ENCODE measurements at regions not wholly inside any gene's neighbourhood (a gene's known extent, or its start where the extent isn't known, plus 50 kb on each side); places are given as distances from the start of the nearest gene placed in this dataset.

DNA sequence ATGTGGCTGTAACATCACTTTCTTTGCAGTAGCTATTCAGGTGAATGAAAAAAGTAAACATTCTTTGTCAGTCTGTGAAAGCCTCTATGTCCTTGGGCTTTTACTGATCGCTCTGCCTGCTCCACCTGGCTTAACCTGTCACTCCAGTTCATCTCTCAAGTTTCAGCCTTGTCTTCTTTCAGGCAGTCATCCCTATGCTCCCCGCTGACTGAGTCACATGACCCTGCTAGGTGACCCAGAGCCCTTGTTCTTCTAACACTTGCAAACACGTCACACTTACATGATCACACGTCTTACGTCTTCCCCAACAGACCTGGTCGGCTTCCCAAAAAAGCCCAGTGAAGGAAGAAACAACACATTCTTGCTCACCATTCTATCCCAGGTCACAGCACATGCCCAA, 499.3 kb upstream of the TENM4 start:
- TF ChIP-seq, protein P1, sequence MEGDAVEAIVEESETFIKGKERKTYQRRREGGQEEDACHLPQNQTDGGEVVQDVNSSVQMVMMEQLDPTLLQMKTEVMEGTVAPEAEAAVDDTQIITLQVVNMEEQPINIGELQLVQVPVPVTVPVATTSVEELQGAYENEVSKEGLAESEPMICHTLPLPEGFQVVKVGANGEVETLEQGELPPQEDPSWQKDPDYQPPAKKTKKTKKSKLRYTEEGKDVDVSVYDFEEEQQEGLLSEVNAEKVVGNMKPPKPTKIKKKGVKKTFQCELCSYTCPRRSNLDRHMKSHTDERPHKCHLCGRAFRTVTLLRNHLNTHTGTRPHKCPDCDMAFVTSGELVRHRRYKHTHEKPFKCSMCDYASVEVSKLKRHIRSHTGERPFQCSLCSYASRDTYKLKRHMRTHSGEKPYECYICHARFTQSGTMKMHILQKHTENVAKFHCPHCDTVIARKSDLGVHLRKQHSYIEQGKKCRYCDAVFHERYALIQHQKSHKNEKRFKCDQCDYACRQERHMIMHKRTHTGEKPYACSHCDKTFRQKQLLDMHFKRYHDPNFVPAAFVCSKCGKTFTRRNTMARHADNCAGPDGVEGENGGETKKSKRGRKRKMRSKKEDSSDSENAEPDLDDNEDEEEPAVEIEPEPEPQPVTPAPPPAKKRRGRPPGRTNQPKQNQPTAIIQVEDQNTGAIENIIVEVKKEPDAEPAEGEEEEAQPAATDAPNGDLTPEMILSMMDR (IDR thresholded peaks at IDR 0.05) = no peak
- TF ChIP-seq EZH2 (IDR thresholded peaks at IDR 0.05) = no peak

Measured in neural progenitor cell (in vitro differentiated cells).